ENCODE measurements at regions not wholly inside any gene's neighbourhood (a gene's known extent, or its start where the extent isn't known, plus 50 kb on each side); places are given as distances from the start of the nearest gene placed in this dataset.

- H3K4me1 ChIP-seq (ENCODE audit: insufficient read depth), result no peaks in the 10 kb centered on the region
- H3K27ac ChIP-seq (ENCODE audit: low read depth), result no peak overlapping the region
- Mint-ChIP-seq H3K27me3 (ENCODE audit: insufficient read depth, low read depth, poor library complexity) (peaks cover 7% of the 10 kb centered on the region), H3K4me3 (no peak overlapping the region), H3K36me3 (ENCODE audit: low read depth) (peaks cover 42% of the 10 kb centered on the region), H3K27ac (no peak overlapping the region), H3K9me3 (peaks cover 99% of the 10 kb centered on the region), H3K4me1 (no peaks in the 10 kb centered on the region)
- no peak overlapping the region for H3K4me2 ChIP-seq
- H4K20me1 ChIP-seq (replicated peaks; ENCODE audit: insufficient read depth), result no peaks in the 10 kb centered on the region
- DNase-seq (ENCODE audit: low spot score) (no peak), ATAC-seq (no peak)
- no peaks in the 10 kb centered on the region for H3K36me3 ChIP-seq (ENCODE audit: insufficient read depth)
- no peaks in the 10 kb centered on the region for H3F3A ChIP-seq (replicated peaks; ENCODE audit: low read depth)
- H2AFZ ChIP-seq, result no peak overlapping the region
- no peak overlapping the region for H3K4me3 ChIP-seq
- no peaks in the 10 kb centered on the region for H3K79me2 ChIP-seq (replicated peaks; ENCODE audit: insufficient read depth)
- H3K9me2 ChIP-seq (ENCODE audit: insufficient read depth), result no peaks in the 10 kb centered on the region
- no peaks in the 10 kb centered on the region for H3K27me3 ChIP-seq (ENCODE audit: insufficient read depth)
- TF ChIP-seq EZH2 (IDR thresholded peaks at IDR 0.05; ENCODE audit: low read depth, unreplicated experiment) (no peak), ETS1 (IDR thresholded peaks at IDR 0.05) (no peak), CTCF (conservative IDR thresholded peaks at IDR 0.05; ENCODE audit: low read depth in 2 of 2) (no peak), ZNF331 (CRISPR knock-in tag; IDR thresholded peaks at IDR 0.05; ENCODE audit: low read depth) (no peak), STAT1 (IDR thresholded peaks at IDR 0.05; ENCODE audit: unreplicated experiment) (no peak), ZNF114 (CRISPR knock-in tag; IDR thresholded peaks at IDR 0.05) (no peak), ZNF462 (CRISPR knock-in tag; IDR thresholded peaks at IDR 0.05) (no peak), CREB1 (CRISPR knock-in tag; IDR thresholded peaks at IDR 0.05; ENCODE audit: low read depth) (no peak), JUNB (IDR thresholded peaks at IDR 0.05; ENCODE audit: unreplicated experiment) (no peak), NANOG (IDR thresholded peaks at IDR 0.05; ENCODE audit: borderline replicate concordance) (no peak), POLR2AphosphoS5 (IDR thresholded peaks at IDR 0.05; ENCODE audit: low read depth) (no peak), EZH2phosphoT487 (IDR thresholded peaks at IDR 0.05; ENCODE audit: unreplicated experiment) (no peak)
- TF ChIP-seq, protein P1, sequence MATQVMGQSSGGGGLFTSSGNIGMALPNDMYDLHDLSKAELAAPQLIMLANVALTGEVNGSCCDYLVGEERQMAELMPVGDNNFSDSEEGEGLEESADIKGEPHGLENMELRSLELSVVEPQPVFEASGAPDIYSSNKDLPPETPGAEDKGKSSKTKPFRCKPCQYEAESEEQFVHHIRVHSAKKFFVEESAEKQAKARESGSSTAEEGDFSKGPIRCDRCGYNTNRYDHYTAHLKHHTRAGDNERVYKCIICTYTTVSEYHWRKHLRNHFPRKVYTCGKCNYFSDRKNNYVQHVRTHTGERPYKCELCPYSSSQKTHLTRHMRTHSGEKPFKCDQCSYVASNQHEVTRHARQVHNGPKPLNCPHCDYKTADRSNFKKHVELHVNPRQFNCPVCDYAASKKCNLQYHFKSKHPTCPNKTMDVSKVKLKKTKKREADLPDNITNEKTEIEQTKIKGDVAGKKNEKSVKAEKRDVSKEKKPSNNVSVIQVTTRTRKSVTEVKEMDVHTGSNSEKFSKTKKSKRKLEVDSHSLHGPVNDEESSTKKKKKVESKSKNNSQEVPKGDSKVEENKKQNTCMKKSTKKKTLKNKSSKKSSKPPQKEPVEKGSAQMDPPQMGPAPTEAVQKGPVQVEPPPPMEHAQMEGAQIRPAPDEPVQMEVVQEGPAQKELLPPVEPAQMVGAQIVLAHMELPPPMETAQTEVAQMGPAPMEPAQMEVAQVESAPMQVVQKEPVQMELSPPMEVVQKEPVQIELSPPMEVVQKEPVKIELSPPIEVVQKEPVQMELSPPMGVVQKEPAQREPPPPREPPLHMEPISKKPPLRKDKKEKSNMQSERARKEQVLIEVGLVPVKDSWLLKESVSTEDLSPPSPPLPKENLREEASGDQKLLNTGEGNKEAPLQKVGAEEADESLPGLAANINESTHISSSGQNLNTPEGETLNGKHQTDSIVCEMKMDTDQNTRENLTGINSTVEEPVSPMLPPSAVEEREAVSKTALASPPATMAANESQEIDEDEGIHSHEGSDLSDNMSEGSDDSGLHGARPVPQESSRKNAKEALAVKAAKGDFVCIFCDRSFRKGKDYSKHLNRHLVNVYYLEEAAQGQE (IDR thresholded peaks at IDR 0.05; ENCODE audit: unreplicated experiment), result no peak
These were observed 327.1 kb downstream of the GLRX3 start for GRCh38 chr10:130463104-130463875.

Data from GM23338 (cell line).